Panc1 (cell line): ENCODE measurements at regions not wholly inside any gene's neighbourhood (a gene's known extent, or its start where the extent isn't known, plus 50 kb on each side); places are given as distances from the start of the nearest gene placed in this dataset.

Source experiments
- CTCF ChIP-seq: fragments of 450-650 bp; IDR thresholded peaks from 2 replicates; pipeline ENCODE4 v1.5.1; 2017; ENCODE audit warnings: mild to moderate bottlenecking
- POLR2AphosphoS5 ChIP-seq: IDR thresholded peaks from 2 replicates; pipeline ENCODE4 v1.6.1; 2012; ENCODE audit warnings: mild to moderate bottlenecking, low read depth, low read length, moderate library complexity
- REST ChIP-seq, 2 experiments: IDR thresholded peaks; 2 replicates each; pipeline ENCODE4 v1.6.1; 2011 to 2012; ENCODE audit warnings: low read depth in 2 of 2, control low read depth in 1 of 2, low read length in 1 of 2, mild to moderate bottlenecking in 1 of 2, moderate library complexity in 1 of 2; ENCODE audit not compliant: insufficient read depth in 1 of 2
- SIN3A ChIP-seq: IDR thresholded peaks from 2 replicates; pipeline ENCODE4 v1.6.1; 2012; ENCODE audit warnings: low read depth, mild to moderate bottlenecking, low read length, moderate library complexity, borderline replicate concordance; ENCODE audit not compliant: insufficient read depth
- TCF7L2 ChIP-seq: IDR thresholded peaks from 2 replicates; pipeline ENCODE4 v1.6.1; 2011; ENCODE audit warnings: mild to moderate bottlenecking, low read depth, low read length, inconsistent platforms

GRCh38 chr10:3310016-3310784 is 137.6 kb upstream of the PITRM1 start:
- TF ChIP-seq POLR2AphosphoS5: no peak
- TF ChIP-seq CTCF: no peak
- no peak for TF ChIP-seq REST (IDR thresholded peaks at IDR 0.05; ENCODE audit: insufficient read depth in 1 of 2, low read depth in 2 of 2, low read length in 1 of 2)
- no peak for TF ChIP-seq SIN3A
- TF ChIP-seq TCF7L2: no peak
